ENCODE measurements at regions not wholly inside any gene's neighbourhood (a gene's known extent, or its start where the extent isn't known, plus 50 kb on each side); places are given as distances from the start of the nearest gene placed in this dataset.
A peak's percentile ranks its signal among the peaks of the same experiment; 100 is the strongest.
"Not testable (repeated sequence)": the region's sequence is repeated elsewhere in the genome, so short reads cannot be mapped to it uniquely, and the experiment has no call there.

DNA sequence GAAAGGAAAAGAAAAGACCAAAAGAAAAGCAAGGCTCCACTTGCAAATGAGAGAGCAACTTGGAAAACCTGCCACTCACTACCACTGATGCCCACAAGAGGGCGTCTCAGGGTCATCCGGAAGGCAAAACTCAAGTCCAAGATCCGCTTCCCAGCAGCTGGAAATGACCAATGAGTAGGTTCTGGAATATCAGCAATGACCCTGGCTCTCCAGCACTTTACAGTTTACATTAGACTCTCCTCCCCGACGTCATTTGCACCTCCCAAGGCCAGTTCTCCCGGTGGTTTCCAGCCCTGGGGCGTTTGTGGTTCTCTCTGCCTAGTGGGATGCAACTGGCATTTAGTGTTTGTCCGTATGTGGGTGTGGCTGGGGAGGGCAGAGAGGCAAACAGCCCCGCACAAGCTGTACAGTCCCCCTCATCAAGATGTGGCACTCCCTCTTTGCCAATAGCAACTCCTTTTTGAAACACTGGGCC lies 193.8 kb upstream of the ZNF618 start:
- ATAC-seq (peak; percentile 20 to 60 (median 34)), DNase-seq (peak in 4 of 5 donors; percentile 44 to 69 (median 56))
- H3K4me1 ChIP-seq = peaks cover 0 to 7% (median 0%) of the 10 kb centered on the region in 12 donors
- 21 to 23% (median 22%) methylated on average over 9 of the region's 9 CpGs for WGBS, 4 donors
- no peak overlapping the region for H3K4me3 ChIP-seq
- H3K27me3 ChIP-seq = peaks cover 0 to 10% (median under 1%) of the 10 kb centered on the region in 9 donors
- TF ChIP-seq POLR2A (IDR thresholded peaks at IDR 0.05) (no peak), CTCF (IDR thresholded peaks at IDR 0.05) (peak; percentile 77 to 95 (median 89))
- no peaks in the 10 kb centered on the region for H3K36me3 ChIP-seq
- no peaks in the 10 kb centered on the region for H3K9me3 ChIP-seq
- intact Hi-C loops (cut with DNase I) = loop anchor here in 7 of 10 donors (2.0 to 10.0 kb wide), 5 partner anchors 192 to 620 kb away; partner anchors contain the start of gene ZNF618 (in 1 of the 7)
- no peak overlapping the region for H3K27ac ChIP-seq

- not testable (repeated sequence) for ATAC-seq, H3K36me3 ChIP-seq, H3K4me3 ChIP-seq, H3K27ac ChIP-seq, H3K9me3 ChIP-seq, DNase-seq
- Histone ChIP-seq H3K27me3 (peaks cover 0 to 24% (median 20%) of the 10 kb centered on the region in 9 donors), H3K4me1 (peaks cover 0 to 16% (median 7%) of the 10 kb centered on the region in 12 donors)
- 70 to 81% (median 75%) methylated on average over 6 of the region's 6 CpGs for WGBS, 4 donors
- intact Hi-C loops (cut with DNase I) = loop anchor here in 3 of 10 donors (10.0 kb wide), 2 partner anchors 189 to 609 kb away; partner anchors contain the start of gene ZNF618 (in 1 of the 3)
These were observed 190.5 kb upstream of the ZNF618 start for GRCh38 chr9:113685636-113686035.

GRCh38 chr9:113687107-113687679 lies 188.9 kb upstream of the ZNF618 start:
- TF ChIP-seq CTCF (IDR thresholded peaks at IDR 0.05) = no peak
- no peak for TF ChIP-seq POLR2A (IDR thresholded peaks at IDR 0.05)
- no peak overlapping the region for H3K4me3 ChIP-seq
- WGBS, 4 donors = 14 to 25% (median 21%) methylated on average over 4 of the region's 4 CpGs
- intact Hi-C loops (cut with DNase I) = loop anchor here in 3 of 10 donors (10.0 kb wide), 2 partner anchors 188 to 608 kb away; partner anchors contain the start of gene ZNF618 (in 1 of the 3)
- peaks cover 0 to 24% (median 20%) of the 10 kb centered on the region in 9 donors for H3K27me3 ChIP-seq
- no peaks in the 10 kb centered on the region for H3K36me3 ChIP-seq
- ATAC-seq = no peak
- no peaks in the 10 kb centered on the region for H3K9me3 ChIP-seq
- no peak for DNase-seq
- H3K27ac ChIP-seq = no peak overlapping the region
- H3K4me1 ChIP-seq = peaks cover 0 to 14% (median 7%) of the 10 kb centered on the region in 12 donors

DNA sequence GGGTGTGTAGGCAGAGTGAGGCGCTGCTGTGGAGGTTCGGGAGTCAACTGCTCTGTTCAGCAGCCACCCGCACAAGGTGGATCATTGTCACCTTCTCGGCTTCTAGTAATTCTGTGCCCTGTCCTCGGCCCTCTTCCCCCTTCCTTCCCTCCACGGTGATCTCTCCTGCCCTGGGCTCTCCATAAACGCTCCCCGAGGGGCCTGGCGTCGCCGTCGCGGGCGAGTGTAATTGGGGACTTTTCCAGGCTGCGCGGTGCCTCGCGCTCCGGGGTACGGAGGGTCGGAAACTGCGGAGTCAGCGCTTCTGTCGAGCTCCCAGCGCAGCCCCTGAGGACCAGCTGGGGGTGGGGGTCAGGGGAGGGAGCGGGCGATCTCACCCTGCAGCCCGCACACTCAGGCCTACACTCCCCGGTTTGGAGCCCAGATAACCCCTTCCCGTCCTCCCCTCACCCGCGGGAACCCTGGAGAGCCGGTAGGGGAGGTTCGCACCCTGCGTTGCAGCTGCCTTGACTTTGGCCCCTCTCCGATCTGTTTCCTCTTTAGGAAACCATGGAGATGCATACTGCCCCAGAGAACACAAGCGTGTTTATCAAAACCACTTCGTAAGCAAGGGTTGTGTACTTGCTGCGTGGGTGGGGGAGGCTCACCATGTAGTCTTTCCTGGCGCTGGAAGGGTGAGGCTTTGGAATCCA lies 188.3 kb upstream of the ZNF618 start:
- Histone ChIP-seq H3K9me3 (no peaks in the 10 kb centered on the region), H3K27ac (no peak overlapping the region), H3K27me3 (peaks cover 0 to 29% (median 20%) of the 10 kb centered on the region in 9 donors), H3K4me1 (peaks cover 0 to 10% (median 7%) of the 10 kb centered on the region in 12 donors), H3K4me3 (peak overlapping the region in 5 of 12 donors; percentile 15 to 30 (median 23)), H3K36me3 (no peaks in the 10 kb centered on the region)
- intact Hi-C loops (cut with DNase I) = loop anchor here in 3 of 10 donors (10.0 kb wide), 2 partner anchors 187 to 607 kb away; partner anchors contain the start of gene ZNF618 (in 1 of the 3)
- ATAC-seq (peak in 1 of 4 donors; percentile 26), DNase-seq (no peak)
- WGBS, 4 donors = 6 to 18% (median 8%) methylated on average over 18 to 40 of the region's 40 CpGs
- TF ChIP-seq POLR2A (IDR thresholded peaks at IDR 0.05) (no peak), CTCF (IDR thresholded peaks at IDR 0.05) (no peak)
